ENCODE measurements at regions not wholly inside any gene's neighbourhood (a gene's known extent, or its start where the extent isn't known, plus 50 kb on each side); places are given as distances from the start of the nearest gene placed in this dataset.

DNA sequence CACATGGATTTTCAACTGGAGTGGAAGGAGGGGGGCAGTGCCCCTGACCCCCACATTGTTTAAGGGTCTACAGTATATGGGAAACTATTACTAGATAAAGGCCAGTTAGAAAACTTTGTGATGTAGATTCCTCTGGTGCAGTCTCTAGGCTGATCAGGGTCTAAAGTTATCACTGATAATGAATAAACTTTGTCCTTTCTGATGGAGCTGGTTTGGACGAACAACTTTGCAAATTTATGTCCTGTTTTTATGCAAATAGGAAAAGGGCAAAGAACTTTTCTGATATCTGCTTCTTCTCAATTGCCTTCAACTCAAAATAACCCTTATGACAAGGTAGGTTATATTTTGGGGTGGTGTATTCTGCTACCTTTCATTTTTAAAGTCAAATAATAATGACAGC is 829.2 kb upstream of the ACVR2A start:
- CTCF ChIA-PET, result no interaction called here
- Histone ChIP-seq H3K9me3 (ENCODE audit: control insufficient read depth, insufficient read depth, low read depth, low read length) (no peaks in the 10 kb centered on the region), H3K4me3 (ENCODE audit: low read depth in 2 of 2, low read length in 2 of 2) (no peak overlapping the region), H3K27me3 (ENCODE audit: control insufficient read depth, insufficient read depth, low read length) (no peaks in the 10 kb centered on the region), H3K27ac (ENCODE audit: low read length) (no peak overlapping the region), H3K4me1 (ENCODE audit: control insufficient read depth, insufficient read depth, low read length) (no peaks in the 10 kb centered on the region), H3K36me3 (ENCODE audit: control insufficient read depth, insufficient read depth, low read length) (no peaks in the 10 kb centered on the region)
- no peak for DNase-seq (ENCODE audit: low read depth, low spot score)
- BruUV-seq (replicated peaks), result no TSS peak
- ATAC-seq, result no peak
- in situ Hi-C loops (cut with HindIII; ENCODE audit: low pct_unique_long_range_greater_than_20kb, low sequenced_read_pairs), result no loop called here
- intact Hi-C loops (cut with micrococcal nuclease; ENCODE audit: unreplicated experiment), result no loop called here
- TF ChIP-seq, protein P1, sequence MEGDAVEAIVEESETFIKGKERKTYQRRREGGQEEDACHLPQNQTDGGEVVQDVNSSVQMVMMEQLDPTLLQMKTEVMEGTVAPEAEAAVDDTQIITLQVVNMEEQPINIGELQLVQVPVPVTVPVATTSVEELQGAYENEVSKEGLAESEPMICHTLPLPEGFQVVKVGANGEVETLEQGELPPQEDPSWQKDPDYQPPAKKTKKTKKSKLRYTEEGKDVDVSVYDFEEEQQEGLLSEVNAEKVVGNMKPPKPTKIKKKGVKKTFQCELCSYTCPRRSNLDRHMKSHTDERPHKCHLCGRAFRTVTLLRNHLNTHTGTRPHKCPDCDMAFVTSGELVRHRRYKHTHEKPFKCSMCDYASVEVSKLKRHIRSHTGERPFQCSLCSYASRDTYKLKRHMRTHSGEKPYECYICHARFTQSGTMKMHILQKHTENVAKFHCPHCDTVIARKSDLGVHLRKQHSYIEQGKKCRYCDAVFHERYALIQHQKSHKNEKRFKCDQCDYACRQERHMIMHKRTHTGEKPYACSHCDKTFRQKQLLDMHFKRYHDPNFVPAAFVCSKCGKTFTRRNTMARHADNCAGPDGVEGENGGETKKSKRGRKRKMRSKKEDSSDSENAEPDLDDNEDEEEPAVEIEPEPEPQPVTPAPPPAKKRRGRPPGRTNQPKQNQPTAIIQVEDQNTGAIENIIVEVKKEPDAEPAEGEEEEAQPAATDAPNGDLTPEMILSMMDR (IDR thresholded peaks at IDR 0.05), result no peak
- TF ChIP-seq POLR2AphosphoS5 (IDR thresholded peaks at IDR 0.05; ENCODE audit: low read depth, low read length) (no peak), TCF7L2 (IDR thresholded peaks at IDR 0.05; ENCODE audit: low read depth, low read length) (no peak), SIN3A (IDR thresholded peaks at IDR 0.05; ENCODE audit: borderline replicate concordance, insufficient read depth, low read depth, low read length) (no peak)
- TF ChIP-seq, protein P2, sequence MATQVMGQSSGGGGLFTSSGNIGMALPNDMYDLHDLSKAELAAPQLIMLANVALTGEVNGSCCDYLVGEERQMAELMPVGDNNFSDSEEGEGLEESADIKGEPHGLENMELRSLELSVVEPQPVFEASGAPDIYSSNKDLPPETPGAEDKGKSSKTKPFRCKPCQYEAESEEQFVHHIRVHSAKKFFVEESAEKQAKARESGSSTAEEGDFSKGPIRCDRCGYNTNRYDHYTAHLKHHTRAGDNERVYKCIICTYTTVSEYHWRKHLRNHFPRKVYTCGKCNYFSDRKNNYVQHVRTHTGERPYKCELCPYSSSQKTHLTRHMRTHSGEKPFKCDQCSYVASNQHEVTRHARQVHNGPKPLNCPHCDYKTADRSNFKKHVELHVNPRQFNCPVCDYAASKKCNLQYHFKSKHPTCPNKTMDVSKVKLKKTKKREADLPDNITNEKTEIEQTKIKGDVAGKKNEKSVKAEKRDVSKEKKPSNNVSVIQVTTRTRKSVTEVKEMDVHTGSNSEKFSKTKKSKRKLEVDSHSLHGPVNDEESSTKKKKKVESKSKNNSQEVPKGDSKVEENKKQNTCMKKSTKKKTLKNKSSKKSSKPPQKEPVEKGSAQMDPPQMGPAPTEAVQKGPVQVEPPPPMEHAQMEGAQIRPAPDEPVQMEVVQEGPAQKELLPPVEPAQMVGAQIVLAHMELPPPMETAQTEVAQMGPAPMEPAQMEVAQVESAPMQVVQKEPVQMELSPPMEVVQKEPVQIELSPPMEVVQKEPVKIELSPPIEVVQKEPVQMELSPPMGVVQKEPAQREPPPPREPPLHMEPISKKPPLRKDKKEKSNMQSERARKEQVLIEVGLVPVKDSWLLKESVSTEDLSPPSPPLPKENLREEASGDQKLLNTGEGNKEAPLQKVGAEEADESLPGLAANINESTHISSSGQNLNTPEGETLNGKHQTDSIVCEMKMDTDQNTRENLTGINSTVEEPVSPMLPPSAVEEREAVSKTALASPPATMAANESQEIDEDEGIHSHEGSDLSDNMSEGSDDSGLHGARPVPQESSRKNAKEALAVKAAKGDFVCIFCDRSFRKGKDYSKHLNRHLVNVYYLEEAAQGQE (IDR thresholded peaks at IDR 0.05; ENCODE audit: insufficient read depth in 1 of 2, low read depth in 2 of 2, low read length in 1 of 2), result no peak
- POLR2A ChIA-PET, result no interaction called here

DNA sequence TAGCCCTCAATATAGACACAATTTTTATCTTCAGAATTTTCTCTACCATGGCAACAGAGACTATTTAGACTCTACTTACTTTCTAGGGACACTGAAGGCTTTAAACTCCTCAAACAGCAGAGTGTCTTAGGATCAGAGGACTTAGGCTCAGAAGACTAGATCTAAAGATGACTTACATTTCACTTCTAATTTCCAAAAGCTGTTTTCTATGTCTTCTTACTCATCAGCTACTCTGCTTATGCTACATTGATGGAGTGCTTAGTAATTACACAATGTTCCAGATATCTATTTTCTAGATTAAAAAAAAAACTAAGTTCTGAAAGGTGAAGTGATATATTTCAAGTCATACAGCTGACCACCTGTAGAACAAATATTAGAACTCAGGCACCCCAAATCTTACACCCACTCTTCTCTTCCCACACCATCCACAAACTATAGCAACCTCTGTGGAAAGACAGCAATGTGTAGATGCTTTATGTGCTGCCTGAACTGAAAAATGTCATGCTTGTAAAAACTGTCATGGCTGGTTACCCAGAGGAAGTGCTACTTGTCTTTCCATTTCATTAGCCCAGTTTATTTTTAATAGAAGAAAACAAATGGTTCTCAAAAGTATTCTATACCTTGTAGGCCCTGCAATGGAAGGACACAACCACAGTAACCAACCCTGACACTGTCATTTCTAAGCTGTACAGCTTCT is 831.0 kb upstream of the ACVR2A start:
- ATAC-seq (no peak), DNase-seq (ENCODE audit: low read depth, low spot score) (no peak)
- in situ Hi-C loops (cut with HindIII; ENCODE audit: low pct_unique_long_range_greater_than_20kb, low sequenced_read_pairs) (no loop called here), intact Hi-C loops (cut with micrococcal nuclease; ENCODE audit: unreplicated experiment) (no loop called here)
- TF ChIP-seq, protein P1 (IDR thresholded peaks at IDR 0.05), result no peak
- TF ChIP-seq, protein P2 (IDR thresholded peaks at IDR 0.05; ENCODE audit: insufficient read depth in 1 of 2, low read depth in 2 of 2, low read length in 1 of 2), result no peak
- TF ChIP-seq POLR2AphosphoS5 (IDR thresholded peaks at IDR 0.05; ENCODE audit: low read depth, low read length) (no peak), SIN3A (IDR thresholded peaks at IDR 0.05; ENCODE audit: borderline replicate concordance, insufficient read depth, low read depth, low read length) (no peak)
- POLR2A ChIA-PET, result no interaction called here
- Histone ChIP-seq H3K4me3 (ENCODE audit: low read depth in 2 of 2, low read length in 2 of 2) (no peak overlapping the region), H3K4me1 (ENCODE audit: control insufficient read depth, insufficient read depth, low read length) (no peaks in the 10 kb centered on the region), H3K36me3 (ENCODE audit: control insufficient read depth, insufficient read depth, low read length) (no peaks in the 10 kb centered on the region), H3K27ac (ENCODE audit: low read length) (no peak overlapping the region), H3K27me3 (ENCODE audit: control insufficient read depth, insufficient read depth, low read length) (no peaks in the 10 kb centered on the region), H3K9me3 (ENCODE audit: control insufficient read depth, insufficient read depth, low read depth, low read length) (no peaks in the 10 kb centered on the region)
- BruUV-seq (replicated peaks), result no TSS peak
- CTCF ChIA-PET, result no interaction called here
